ENCODE measurements at regions not wholly inside any gene's neighbourhood (a gene's known extent, or its start where the extent isn't known, plus 50 kb on each side); places are given as distances from the start of the nearest gene placed in this dataset.

GRCh38 chr16:73713251-73713650 lies 583.4 kb upstream of the PSMD7 start:
- TF ChIP-seq, protein P1, sequence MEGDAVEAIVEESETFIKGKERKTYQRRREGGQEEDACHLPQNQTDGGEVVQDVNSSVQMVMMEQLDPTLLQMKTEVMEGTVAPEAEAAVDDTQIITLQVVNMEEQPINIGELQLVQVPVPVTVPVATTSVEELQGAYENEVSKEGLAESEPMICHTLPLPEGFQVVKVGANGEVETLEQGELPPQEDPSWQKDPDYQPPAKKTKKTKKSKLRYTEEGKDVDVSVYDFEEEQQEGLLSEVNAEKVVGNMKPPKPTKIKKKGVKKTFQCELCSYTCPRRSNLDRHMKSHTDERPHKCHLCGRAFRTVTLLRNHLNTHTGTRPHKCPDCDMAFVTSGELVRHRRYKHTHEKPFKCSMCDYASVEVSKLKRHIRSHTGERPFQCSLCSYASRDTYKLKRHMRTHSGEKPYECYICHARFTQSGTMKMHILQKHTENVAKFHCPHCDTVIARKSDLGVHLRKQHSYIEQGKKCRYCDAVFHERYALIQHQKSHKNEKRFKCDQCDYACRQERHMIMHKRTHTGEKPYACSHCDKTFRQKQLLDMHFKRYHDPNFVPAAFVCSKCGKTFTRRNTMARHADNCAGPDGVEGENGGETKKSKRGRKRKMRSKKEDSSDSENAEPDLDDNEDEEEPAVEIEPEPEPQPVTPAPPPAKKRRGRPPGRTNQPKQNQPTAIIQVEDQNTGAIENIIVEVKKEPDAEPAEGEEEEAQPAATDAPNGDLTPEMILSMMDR (IDR thresholded peaks at IDR 0.05; ENCODE audit: low read length) = no peak
- no peak for TF ChIP-seq EZH2 (IDR thresholded peaks at IDR 0.05; ENCODE audit: borderline replicate concordance, low read length)
